ENCODE measurements at regions not wholly inside any gene's neighbourhood (a gene's known extent, or its start where the extent isn't known, plus 50 kb on each side); places are given as distances from the start of the nearest gene placed in this dataset.

GRCh38 chrX:125172531-125172930 is 147.1 kb upstream of the TEX13C start:
- no peak for TF ChIP-seq EZH2 (IDR thresholded peaks at IDR 0.05; ENCODE audit: low read length, missing control alignments)
- TF ChIP-seq, protein P1, sequence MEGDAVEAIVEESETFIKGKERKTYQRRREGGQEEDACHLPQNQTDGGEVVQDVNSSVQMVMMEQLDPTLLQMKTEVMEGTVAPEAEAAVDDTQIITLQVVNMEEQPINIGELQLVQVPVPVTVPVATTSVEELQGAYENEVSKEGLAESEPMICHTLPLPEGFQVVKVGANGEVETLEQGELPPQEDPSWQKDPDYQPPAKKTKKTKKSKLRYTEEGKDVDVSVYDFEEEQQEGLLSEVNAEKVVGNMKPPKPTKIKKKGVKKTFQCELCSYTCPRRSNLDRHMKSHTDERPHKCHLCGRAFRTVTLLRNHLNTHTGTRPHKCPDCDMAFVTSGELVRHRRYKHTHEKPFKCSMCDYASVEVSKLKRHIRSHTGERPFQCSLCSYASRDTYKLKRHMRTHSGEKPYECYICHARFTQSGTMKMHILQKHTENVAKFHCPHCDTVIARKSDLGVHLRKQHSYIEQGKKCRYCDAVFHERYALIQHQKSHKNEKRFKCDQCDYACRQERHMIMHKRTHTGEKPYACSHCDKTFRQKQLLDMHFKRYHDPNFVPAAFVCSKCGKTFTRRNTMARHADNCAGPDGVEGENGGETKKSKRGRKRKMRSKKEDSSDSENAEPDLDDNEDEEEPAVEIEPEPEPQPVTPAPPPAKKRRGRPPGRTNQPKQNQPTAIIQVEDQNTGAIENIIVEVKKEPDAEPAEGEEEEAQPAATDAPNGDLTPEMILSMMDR (conservative IDR thresholded peaks at IDR 0.05 in 1 of 2, IDR thresholded peaks at IDR 0.05 in 1 of 2; ENCODE audit: low read depth in 1 of 2, low read length in 2 of 2) = no peak

Data from fibroblast of lung (primary cell).